B cell (primary cell): ENCODE measurements at regions not wholly inside any gene's neighbourhood (a gene's known extent, or its start where the extent isn't known, plus 50 kb on each side); places are given as distances from the start of the nearest gene placed in this dataset.

Experiments used
- CTCF ChIP-seq: fragments of 200-600 bp; IDR thresholded peaks from one replicate; pipeline ENCODE4 v1.8.0; 2022; ENCODE audit warnings: antibody characterized with exemption, mild to moderate bottlenecking
- EZH2 ChIP-seq: IDR thresholded peaks from 2 replicates; pipeline ENCODE4 v1.6.1; 2012; ENCODE audit warnings: borderline replicate concordance, low read depth, mild to moderate bottlenecking, moderate library complexity, low read length; ENCODE audit not compliant: insufficient read depth, poor library complexity, severe bottlenecking

DNA sequence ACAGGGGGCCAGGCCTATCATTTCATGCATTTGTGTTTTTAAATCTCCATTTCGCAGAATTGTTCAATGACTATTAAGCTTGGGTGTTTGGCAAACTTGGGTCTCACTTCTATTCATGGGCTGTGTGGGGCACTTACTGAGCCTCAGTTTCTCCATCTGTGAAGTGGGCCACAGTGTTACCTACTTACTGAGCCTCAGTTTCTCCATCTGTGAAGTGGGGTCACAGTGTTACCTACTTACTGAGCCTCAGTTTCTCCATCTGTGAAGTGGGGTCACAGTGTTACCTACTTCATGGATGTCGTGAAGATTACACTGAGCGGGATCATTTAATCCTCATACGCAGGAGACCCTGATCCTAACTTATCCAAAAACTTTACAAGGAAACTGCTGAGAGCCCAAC, 115.1 kb upstream of the STX18 start:
- TF ChIP-seq EZH2: no peak
- no peak for TF ChIP-seq CTCF
